Ishikawa (cell line): ENCODE measurements at regions not wholly inside any gene's neighbourhood (a gene's known extent, or its start where the extent isn't known, plus 50 kb on each side); places are given as distances from the start of the nearest gene placed in this dataset.

ENCODE experiments used
- EP300 ChIP-seq: IDR thresholded peaks from 2 replicates; pipeline ENCODE4 v1.6.1; 2012; ENCODE audit warnings: borderline replicate concordance
- FOXM1 ChIP-seq: IDR thresholded peaks from 2 replicates; pipeline ENCODE4 v1.6.1; 2012; ENCODE audit warnings: low read depth, borderline replicate concordance
- MAX ChIP-seq: IDR thresholded peaks from 2 replicates; pipeline ENCODE4 v1.6.1; 2012
- TCF12 ChIP-seq: IDR thresholded peaks from 2 replicates; pipeline ENCODE4 v1.6.1; 2012; ENCODE audit warnings: low read depth
- YY1 ChIP-seq: IDR thresholded peaks from 2 replicates; pipeline ENCODE4 v1.6.1; 2012; ENCODE audit warnings: low read depth

- TF ChIP-seq YY1 (no peak), FOXM1 (no peak), MAX (no peak), EP300 (no peak), TCF12 (no peak)
These were observed 82.4 kb upstream of the ITGB1 start for GRCh38 chr10:33040436-33040835.
